A673 (cell line): ENCODE measurements at regions not wholly inside any gene's neighbourhood (a gene's known extent, or its start where the extent isn't known, plus 50 kb on each side); places are given as distances from the start of the nearest gene placed in this dataset.
"Not testable (repeated sequence)": the region's sequence is repeated elsewhere in the genome, so short reads cannot be mapped to it uniquely, and the experiment has no call there.

Source experiments
- BruUV-seq: library from RNA; stranded (reverse); fragments of 400-500 nt; replicated peaks from 2 replicates; lab custom pipeline; 2021; lab: Mats Ljungman, UMichigan
- CTCF ChIA-PET: fragments of 300-600 bp; sonication (Branson Sonifier 250); formaldehyde crosslinking; loops from one replicate; lab custom pipeline; 2022; ENCODE audit warnings: antibody characterized with exemption; lab: Charles Lee
- POLR2A ChIA-PET: fragments of 300-600 bp; sonication (Branson Sonifier 250); formaldehyde crosslinking; loops from one replicate; lab custom pipeline; 2022; ENCODE audit warnings: antibody characterized with exemption; ENCODE audit not compliant: low non-redundant PET; lab: Charles Lee
- DNase-seq: peaks from one replicate; pipeline ENCODE4 v3.0.0-alpha.2; 2015; ENCODE audit warnings: low spot score
- H3K27ac ChIP-seq: fragments of 200-600 bp; sonication (generic); 2 replicates; pipeline ENCODE4 v1.5.1; 2016; ENCODE audit warnings: mixed run types, low read depth, mild to moderate bottlenecking, mixed read lengths, antibody characterized with exemption, low read length; ENCODE audit not compliant: poor library complexity, severe bottlenecking
- H3K27me3 ChIP-seq: fragments of 200-600 bp; sonication (generic); replicated peaks from 2 replicates; pipeline ENCODE4 v1.6.1; 2017; ENCODE audit warnings: mixed run types, low read depth, mild to moderate bottlenecking, mixed read lengths, antibody characterized with exemption, low read length; ENCODE audit not compliant: insufficient read depth, poor library complexity
- H3K36me3 ChIP-seq: fragments of 200-600 bp; sonication (generic); 2 replicates; pipeline ENCODE4 v1.6.1; 2016; ENCODE audit warnings: mixed run types, mild to moderate bottlenecking, mixed read lengths, antibody characterized with exemption, low read length; ENCODE audit not compliant: insufficient read depth, poor library complexity, severe bottlenecking
- H3K4me1 ChIP-seq: fragments of 200-600 bp; sonication (generic); 2 replicates; pipeline ENCODE4 v1.6.1; 2017; ENCODE audit warnings: mixed run types, mild to moderate bottlenecking, mixed read lengths, antibody characterized with exemption, low read length; ENCODE audit not compliant: insufficient read depth, poor library complexity, severe bottlenecking
- H3K4me3 ChIP-seq: fragments of 200-600 bp; sonication (generic); 2 replicates; pipeline ENCODE4 v1.5.1; 2016; ENCODE audit warnings: low read depth, mixed run types, mild to moderate bottlenecking, mixed read lengths, low read length; ENCODE audit not compliant: poor library complexity, severe bottlenecking
- H3K9me3 ChIP-seq: fragments of 200-600 bp; sonication (generic); 2 replicates; pipeline ENCODE4 v1.6.1; 2016; ENCODE audit warnings: mixed run types, low read depth, mild to moderate bottlenecking, mixed read lengths, antibody characterized with exemption, low read length; ENCODE audit not compliant: poor library complexity, severe bottlenecking
- CTCF ChIP-seq: fragments of 300-800, 200-600 bp; sonication (generic); conservative IDR thresholded peaks from 2 replicates; pipeline ENCODE4 v1.5.1; 2017; ENCODE audit warnings: low read depth, mild to moderate bottlenecking, antibody characterized with exemption, low read length, moderate library complexity, mixed read lengths
- EZH2 ChIP-seq: fragments of 200-600 bp; sonication (generic); IDR thresholded peaks from 2 replicates; pipeline ENCODE4 v1.6.1; 2017; ENCODE audit warnings: borderline replicate concordance, low read depth, mild to moderate bottlenecking, mixed read lengths, antibody characterized with exemption, low read length; ENCODE audit not compliant: poor library complexity, severe bottlenecking
- intact Hi-C: fragments of 100-400 bp; cut with micrococcal nuclease; formaldehyde crosslinking; loops from one replicate; pipeline ENCODE4 v1.10.0; 2022; ENCODE audit not compliant: unreplicated experiment

GRCh38 chr15:67936258-67936657 lies 96.4 kb upstream of the RNU6-1 start:
- CTCF ChIA-PET, result no interaction called here
- H3K4me3 ChIP-seq, result no peak overlapping the region
- intact Hi-C loops, result no loop called here

GRCh38 chr15:67937153-67937761 lies 97.4 kb upstream of the RNU6-1 start:
- TF ChIP-seq CTCF (no peak), EZH2 (no peak)
- no peak for DNase-seq
- CTCF ChIA-PET, result no interaction called here
- POLR2A ChIA-PET, result no interaction called here
- no TSS peak for BruUV-seq
- Histone ChIP-seq H3K4me1 (no peaks in the 10 kb centered on the region), H3K27me3 (no peaks in the 10 kb centered on the region), H3K27ac (no peak overlapping the region), H3K9me3 (no peaks in the 10 kb centered on the region), H3K4me3 (no peak overlapping the region), H3K36me3 (no peaks in the 10 kb centered on the region)
- intact Hi-C loops, result no loop called here

More at GRCh38 chr15:67936258-67936657, 96.4 kb upstream of the RNU6-1 start:
- no peaks in the 10 kb centered on the region for H3K4me1 ChIP-seq
- H3K27me3 ChIP-seq, result no peaks in the 10 kb centered on the region
- no peak for DNase-seq
- TF ChIP-seq EZH2 (no peak), CTCF (no peak)
- H3K9me3 ChIP-seq, result no peaks in the 10 kb centered on the region
- no peak overlapping the region for H3K27ac ChIP-seq
- BruUV-seq, result no TSS peak
- no peaks in the 10 kb centered on the region for H3K36me3 ChIP-seq
- POLR2A ChIA-PET, result no interaction called here

- H3K27ac ChIP-seq, BruUV-seq, H3K27me3 ChIP-seq, H3K9me3 ChIP-seq, CTCF ChIA-PET, DNase-seq, intact Hi-C loops, H3K4me1 ChIP-seq, POLR2A ChIA-PET, H3K36me3 ChIP-seq, H3K4me3 ChIP-seq: not testable (repeated sequence)
Observed at GRCh38 chr15:67939179-67939578, 99.3 kb upstream of the RNU6-1 start.

GRCh38 chr15:67939588-67940323 lies 99.9 kb upstream of the RNU6-1 start:
- POLR2A ChIA-PET, BruUV-seq, H3K27ac ChIP-seq, intact Hi-C loops, H3K4me3 ChIP-seq, H3K27me3 ChIP-seq, CTCF ChIA-PET, H3K36me3 ChIP-seq, DNase-seq, H3K9me3 ChIP-seq, H3K4me1 ChIP-seq: not testable (repeated sequence)
